ENCODE measurements at regions not wholly inside any gene's neighbourhood (a gene's known extent, or its start where the extent isn't known, plus 50 kb on each side); places are given as distances from the start of the nearest gene placed in this dataset.

DNA sequence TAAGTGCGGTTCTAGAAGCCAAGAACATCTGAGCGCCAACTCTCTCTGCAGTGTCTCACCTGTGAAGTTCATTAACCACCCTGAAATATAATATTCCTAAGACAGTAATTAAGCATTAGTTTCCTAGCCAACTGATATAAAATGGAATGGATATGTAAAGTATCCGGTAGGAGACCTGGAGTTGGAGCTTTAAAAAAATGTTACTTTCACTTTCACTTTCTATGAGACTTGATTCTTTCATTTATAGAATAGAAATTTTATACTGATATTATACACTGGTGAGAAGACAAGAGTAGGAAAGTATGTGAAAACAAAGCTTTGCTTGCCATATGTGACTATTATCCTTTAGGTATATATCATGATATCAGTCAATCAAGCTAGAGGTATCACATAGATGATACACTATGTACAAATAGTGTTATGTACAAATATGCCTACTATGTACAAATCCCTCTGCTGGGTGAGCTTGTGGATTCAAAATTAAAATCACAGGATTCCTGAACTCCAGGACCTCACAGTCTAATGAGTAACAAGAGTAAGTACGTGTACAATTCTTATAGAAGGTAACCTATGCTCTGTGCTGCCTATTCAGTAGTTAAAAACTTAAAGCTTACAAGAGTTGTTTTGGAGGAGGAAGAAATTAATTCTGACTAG, 934.2 kb downstream of the TTLL7 start:
- ATAC-seq (ENCODE audit: low FRiP score in 2 of 2) (no peak), DNase-seq (no peak)
- WGBS, 2 donors: 84 to 90% methylated on average over 4 of the region's 4 CpGs
- Histone ChIP-seq H3K27ac (no peak overlapping the region), H3K27me3 (no peaks in the 10 kb centered on the region), H3K4me1 (no peaks in the 10 kb centered on the region), H3K4me3 (no peak overlapping the region), H3K9me3 (no peaks in the 10 kb centered on the region), H3K36me3 (no peaks in the 10 kb centered on the region)
- TF ChIP-seq, protein P1, sequence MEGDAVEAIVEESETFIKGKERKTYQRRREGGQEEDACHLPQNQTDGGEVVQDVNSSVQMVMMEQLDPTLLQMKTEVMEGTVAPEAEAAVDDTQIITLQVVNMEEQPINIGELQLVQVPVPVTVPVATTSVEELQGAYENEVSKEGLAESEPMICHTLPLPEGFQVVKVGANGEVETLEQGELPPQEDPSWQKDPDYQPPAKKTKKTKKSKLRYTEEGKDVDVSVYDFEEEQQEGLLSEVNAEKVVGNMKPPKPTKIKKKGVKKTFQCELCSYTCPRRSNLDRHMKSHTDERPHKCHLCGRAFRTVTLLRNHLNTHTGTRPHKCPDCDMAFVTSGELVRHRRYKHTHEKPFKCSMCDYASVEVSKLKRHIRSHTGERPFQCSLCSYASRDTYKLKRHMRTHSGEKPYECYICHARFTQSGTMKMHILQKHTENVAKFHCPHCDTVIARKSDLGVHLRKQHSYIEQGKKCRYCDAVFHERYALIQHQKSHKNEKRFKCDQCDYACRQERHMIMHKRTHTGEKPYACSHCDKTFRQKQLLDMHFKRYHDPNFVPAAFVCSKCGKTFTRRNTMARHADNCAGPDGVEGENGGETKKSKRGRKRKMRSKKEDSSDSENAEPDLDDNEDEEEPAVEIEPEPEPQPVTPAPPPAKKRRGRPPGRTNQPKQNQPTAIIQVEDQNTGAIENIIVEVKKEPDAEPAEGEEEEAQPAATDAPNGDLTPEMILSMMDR (IDR thresholded peaks at IDR 0.05): no peak
- TF ChIP-seq EP300 (IDR thresholded peaks at IDR 0.05): no peak
- no peak for TF ChIP-seq POLR2A (IDR thresholded peaks at IDR 0.05)
- TF ChIP-seq POLR2AphosphoS5 (IDR thresholded peaks at IDR 0.05): no peak

DNA sequence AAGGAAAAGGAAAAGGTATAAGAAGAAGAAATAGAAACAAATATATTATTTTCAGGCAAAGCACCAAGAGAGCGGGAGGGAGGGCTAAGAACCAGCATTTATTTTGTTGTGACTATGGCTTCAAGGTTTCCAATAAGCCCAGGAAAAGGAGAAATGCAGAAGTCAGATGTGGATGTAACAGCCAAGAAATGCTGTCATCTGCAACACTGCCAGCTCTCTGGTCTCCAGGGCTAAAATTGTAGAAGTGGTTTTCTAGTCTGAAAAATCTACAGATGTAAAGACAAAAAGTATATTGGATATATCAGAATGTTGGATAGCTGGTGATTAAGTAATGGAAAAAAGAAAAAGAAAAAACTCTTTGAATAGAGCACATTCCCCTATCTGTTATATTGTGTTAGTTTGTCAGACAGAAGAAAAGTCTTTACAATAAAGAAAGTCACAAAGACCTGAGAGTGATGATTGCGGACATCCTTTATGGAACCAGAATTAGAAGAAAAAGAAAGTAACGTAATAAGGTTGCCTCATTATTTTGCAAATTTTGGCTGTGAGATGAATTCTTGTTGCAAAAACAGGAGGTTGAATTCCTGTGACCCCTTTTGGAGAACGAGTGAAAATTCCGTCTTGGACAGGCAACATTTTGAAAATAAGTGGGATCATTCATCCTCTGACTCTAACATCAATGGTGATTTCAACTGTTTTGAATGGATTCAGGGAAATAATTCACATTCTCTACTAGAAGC, 938.1 kb downstream of the TTLL7 start:
- 88 to 92% methylated on average over 5 of the region's 5 CpGs for WGBS, 2 donors

DNA sequence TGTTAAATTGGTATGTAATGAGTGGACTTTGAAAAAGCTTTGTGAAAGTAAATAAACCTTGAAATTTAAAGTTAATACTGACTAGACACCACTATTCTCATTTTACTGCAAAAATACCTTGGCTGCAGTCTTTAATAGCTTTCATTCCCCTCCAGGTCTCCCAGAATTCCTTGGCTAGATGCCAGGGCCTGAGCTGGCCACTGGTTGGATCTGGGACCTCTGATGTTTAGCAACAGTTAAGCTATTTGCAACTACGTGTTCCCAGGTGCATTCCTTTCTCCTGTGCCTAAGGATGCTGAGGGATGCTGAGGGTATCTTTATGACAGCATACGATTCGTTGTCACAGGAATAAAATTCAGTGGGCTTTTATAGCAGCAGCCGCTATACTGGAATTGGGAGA, 938.7 kb downstream of the TTLL7 start:
- no peaks in the 10 kb centered on the region for H3K36me3 ChIP-seq
- DNase-seq: no peak
- no peak overlapping the region for H3K27ac ChIP-seq
- H3K9me3 ChIP-seq: no peaks in the 10 kb centered on the region
- H3K27me3 ChIP-seq: no peaks in the 10 kb centered on the region
- no peak overlapping the region for H3K4me3 ChIP-seq
- 88 to 93% methylated on average over 4 of the region's 4 CpGs for WGBS, 2 donors
- H3K4me1 ChIP-seq: no peaks in the 10 kb centered on the region
- TF ChIP-seq EP300 (IDR thresholded peaks at IDR 0.05) (no peak), POLR2AphosphoS5 (IDR thresholded peaks at IDR 0.05) (no peak), POLR2A (IDR thresholded peaks at IDR 0.05) (no peak)
- TF ChIP-seq, protein P1 (IDR thresholded peaks at IDR 0.05): no peak
- ATAC-seq (ENCODE audit: low FRiP score in 2 of 2): no peak

More for the DNA sequence above, 938.1 kb downstream of the TTLL7 start:
- Histone ChIP-seq H3K27me3 (no peaks in the 10 kb centered on the region), H3K4me3 (no peak overlapping the region), H3K4me1 (no peaks in the 10 kb centered on the region), H3K9me3 (no peaks in the 10 kb centered on the region), H3K27ac (no peak overlapping the region), H3K36me3 (no peaks in the 10 kb centered on the region)
- no peak for TF ChIP-seq EP300 (IDR thresholded peaks at IDR 0.05)
- no peak for TF ChIP-seq POLR2AphosphoS5 (IDR thresholded peaks at IDR 0.05)
- no peak for TF ChIP-seq POLR2A (IDR thresholded peaks at IDR 0.05)
- TF ChIP-seq, protein P1 (IDR thresholded peaks at IDR 0.05): no peak
- DNase-seq (no peak), ATAC-seq (ENCODE audit: low FRiP score in 2 of 2) (no peak)

- no peak for DNase-seq
- no peak for ATAC-seq (ENCODE audit: low FRiP score in 2 of 2)
Measured at GRCh38 chr1:83058327-83058726, 940.6 kb downstream of the TTLL7 start.

More at GRCh38 chr1:83058327-83058726, 940.6 kb downstream of the TTLL7 start:
- Histone ChIP-seq H3K4me3 (no peak overlapping the region), H3K9me3 (no peaks in the 10 kb centered on the region), H3K4me1 (no peaks in the 10 kb centered on the region), H3K27ac (no peak overlapping the region), H3K36me3 (no peaks in the 10 kb centered on the region), H3K27me3 (no peaks in the 10 kb centered on the region)
- no peak for TF ChIP-seq EP300 (IDR thresholded peaks at IDR 0.05)
- TF ChIP-seq, protein P1 (IDR thresholded peaks at IDR 0.05): no peak
- no peak for TF ChIP-seq POLR2AphosphoS5 (IDR thresholded peaks at IDR 0.05)
- TF ChIP-seq POLR2A (IDR thresholded peaks at IDR 0.05): no peak

Data from upper lobe of left lung (tissue), 6 donors.